ENCODE measurements at regions not wholly inside any gene's neighbourhood (a gene's known extent, or its start where the extent isn't known, plus 50 kb on each side); places are given as distances from the start of the nearest gene placed in this dataset.

DNA sequence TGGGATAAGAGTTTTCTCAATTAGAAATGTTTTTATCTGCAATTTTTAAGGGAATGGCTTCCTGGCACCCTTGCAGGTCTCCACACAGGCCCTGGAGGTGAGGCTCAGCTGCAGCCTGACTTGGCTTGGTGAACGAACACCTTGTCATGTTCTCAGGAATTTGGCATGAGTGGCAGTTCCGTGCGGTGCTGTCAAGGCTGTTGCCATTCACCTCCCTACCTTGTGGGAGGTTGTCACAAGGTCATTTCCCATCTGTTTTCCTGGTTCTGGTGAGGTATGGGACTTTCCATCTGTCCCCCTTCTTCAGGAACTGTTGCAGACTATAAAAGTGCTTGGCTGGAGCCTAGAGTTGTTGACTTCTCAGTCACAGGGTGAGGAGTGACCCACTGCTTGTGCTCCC lies 82.9 kb downstream of the ELOVL4 start:
- H3K4me1 ChIP-seq: peaks cover 2% of the 10 kb centered on the region
- ATAC-seq (no peak), DNase-seq (no peak)
- no peak overlapping the region for H3K27ac ChIP-seq
- intact Hi-C loops (cut with DNase I): no loop called here
- no peaks in the 10 kb centered on the region for H3K9me3 ChIP-seq
- H3K4me3 ChIP-seq: no peak overlapping the region
- H3K27me3 ChIP-seq (ENCODE audit: low read depth): no peaks in the 10 kb centered on the region
- TF ChIP-seq, protein P1, sequence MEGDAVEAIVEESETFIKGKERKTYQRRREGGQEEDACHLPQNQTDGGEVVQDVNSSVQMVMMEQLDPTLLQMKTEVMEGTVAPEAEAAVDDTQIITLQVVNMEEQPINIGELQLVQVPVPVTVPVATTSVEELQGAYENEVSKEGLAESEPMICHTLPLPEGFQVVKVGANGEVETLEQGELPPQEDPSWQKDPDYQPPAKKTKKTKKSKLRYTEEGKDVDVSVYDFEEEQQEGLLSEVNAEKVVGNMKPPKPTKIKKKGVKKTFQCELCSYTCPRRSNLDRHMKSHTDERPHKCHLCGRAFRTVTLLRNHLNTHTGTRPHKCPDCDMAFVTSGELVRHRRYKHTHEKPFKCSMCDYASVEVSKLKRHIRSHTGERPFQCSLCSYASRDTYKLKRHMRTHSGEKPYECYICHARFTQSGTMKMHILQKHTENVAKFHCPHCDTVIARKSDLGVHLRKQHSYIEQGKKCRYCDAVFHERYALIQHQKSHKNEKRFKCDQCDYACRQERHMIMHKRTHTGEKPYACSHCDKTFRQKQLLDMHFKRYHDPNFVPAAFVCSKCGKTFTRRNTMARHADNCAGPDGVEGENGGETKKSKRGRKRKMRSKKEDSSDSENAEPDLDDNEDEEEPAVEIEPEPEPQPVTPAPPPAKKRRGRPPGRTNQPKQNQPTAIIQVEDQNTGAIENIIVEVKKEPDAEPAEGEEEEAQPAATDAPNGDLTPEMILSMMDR (IDR thresholded peaks at IDR 0.05): no peak
- no peaks in the 10 kb centered on the region for H3K36me3 ChIP-seq

DNA sequence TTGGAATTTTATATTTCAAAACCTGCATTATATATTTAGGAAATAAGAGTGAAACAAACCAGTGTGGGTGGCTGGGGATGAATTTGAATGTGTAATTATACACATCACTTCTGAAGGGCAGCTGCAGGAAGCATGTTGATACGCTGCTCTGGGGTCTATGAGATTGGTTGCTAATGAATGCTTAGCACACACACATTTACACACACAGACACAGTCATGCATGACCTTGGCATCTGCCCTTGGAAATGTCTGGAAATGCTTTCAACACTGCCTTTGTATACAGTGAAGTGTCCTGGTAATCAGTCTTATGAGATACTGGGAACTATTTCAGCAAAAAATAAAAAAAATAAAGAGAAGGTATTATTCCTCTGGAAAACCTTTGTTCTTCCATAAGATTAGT lies 83.4 kb downstream of the ELOVL4 start:
- intact Hi-C loops (cut with DNase I): no loop called here
- Histone ChIP-seq H3K4me3 (no peak overlapping the region), H3K27me3 (ENCODE audit: low read depth) (no peaks in the 10 kb centered on the region), H3K36me3 (no peaks in the 10 kb centered on the region), H3K4me1 (no peaks in the 10 kb centered on the region), H3K9me3 (no peaks in the 10 kb centered on the region), H3K27ac (no peak overlapping the region)
- TF ChIP-seq, protein P1 (IDR thresholded peaks at IDR 0.05): no peak
- DNase-seq: no peak
- ATAC-seq: no peak

DNA sequence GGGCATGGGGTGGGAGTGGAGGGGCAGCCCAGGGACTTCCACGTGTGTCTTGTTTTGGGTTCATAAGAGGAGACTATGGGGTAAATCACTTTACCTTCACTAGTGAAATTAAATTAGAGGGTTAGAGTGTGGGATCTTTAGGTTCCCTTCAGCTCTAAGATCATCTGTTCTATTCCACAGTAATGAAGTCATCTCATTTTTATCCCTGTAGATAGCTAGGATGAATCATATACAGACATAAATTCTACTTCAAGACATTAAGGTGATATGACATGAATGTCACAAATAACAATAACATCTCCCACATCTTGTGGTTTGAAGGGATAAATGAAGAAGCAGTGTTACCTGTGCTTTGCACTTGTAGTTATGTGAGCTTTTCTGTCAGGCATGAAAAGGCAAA lies 83.8 kb downstream of the ELOVL4 start:
- H3K27ac ChIP-seq: no peak overlapping the region
- intact Hi-C loops (cut with DNase I): no loop called here
- H3K27me3 ChIP-seq (ENCODE audit: low read depth): no peaks in the 10 kb centered on the region
- TF ChIP-seq, protein P1 (IDR thresholded peaks at IDR 0.05): no peak
- H3K4me1 ChIP-seq: no peaks in the 10 kb centered on the region
- H3K9me3 ChIP-seq: no peaks in the 10 kb centered on the region
- no peak overlapping the region for H3K4me3 ChIP-seq
- no peak for ATAC-seq
- DNase-seq: no peak
- H3K36me3 ChIP-seq: no peaks in the 10 kb centered on the region

DNA sequence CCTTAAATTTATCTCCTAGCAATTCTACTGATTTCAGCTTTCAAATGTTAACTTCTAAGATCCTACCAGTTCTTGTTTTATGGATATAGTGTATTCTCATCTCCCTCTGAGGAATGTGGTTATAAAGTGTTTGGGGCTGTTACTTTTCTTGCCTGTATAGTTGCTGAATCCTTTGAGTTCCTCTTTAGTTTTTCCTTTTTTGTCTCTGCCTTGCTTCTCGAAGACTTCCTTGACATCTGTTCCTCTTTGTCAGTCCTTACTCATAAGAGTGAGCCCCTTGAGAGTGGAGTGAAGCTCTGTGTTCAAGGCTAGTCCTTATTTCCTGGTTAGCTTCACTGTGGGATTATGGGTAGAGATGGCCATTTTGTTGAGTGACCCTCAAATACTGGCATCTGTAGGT lies 84.6 kb downstream of the ELOVL4 start:
- intact Hi-C loops (cut with DNase I): no loop called here
- ATAC-seq: no peak
- no peak overlapping the region for H3K4me3 ChIP-seq
- no peaks in the 10 kb centered on the region for H3K4me1 ChIP-seq
- H3K9me3 ChIP-seq: no peaks in the 10 kb centered on the region
- H3K36me3 ChIP-seq: no peaks in the 10 kb centered on the region
- H3K27ac ChIP-seq: no peak overlapping the region
- TF ChIP-seq, protein P1 (IDR thresholded peaks at IDR 0.05): no peak
- no peak for DNase-seq
- no peaks in the 10 kb centered on the region for H3K27me3 ChIP-seq (ENCODE audit: low read depth)

DNA sequence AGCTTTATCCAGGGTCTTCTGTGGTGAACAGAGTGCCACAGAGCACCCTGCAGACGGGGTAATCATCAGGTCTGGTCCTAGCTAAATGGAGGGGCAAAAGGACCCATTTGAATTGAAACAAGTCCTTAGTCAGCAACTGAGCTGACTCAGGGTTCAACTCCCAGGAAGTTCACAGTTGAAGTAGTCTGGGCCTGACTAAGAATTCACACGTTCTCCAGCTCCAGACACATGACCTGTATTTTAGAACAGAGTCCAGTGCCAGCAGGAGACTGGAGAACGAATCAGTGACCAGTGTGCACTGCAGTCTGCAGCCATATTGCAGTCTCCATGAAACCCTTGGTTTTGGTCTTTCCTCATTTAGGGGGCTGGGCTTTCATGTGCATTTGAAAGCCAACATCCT lies 85.2 kb downstream of the ELOVL4 start:
- Histone ChIP-seq H3K27me3 (ENCODE audit: low read depth) (no peaks in the 10 kb centered on the region), H3K9me3 (no peaks in the 10 kb centered on the region), H3K27ac (no peak overlapping the region), H3K4me3 (no peak overlapping the region), H3K36me3 (no peaks in the 10 kb centered on the region), H3K4me1 (no peaks in the 10 kb centered on the region)
- TF ChIP-seq, protein P1 (IDR thresholded peaks at IDR 0.05): no peak
- intact Hi-C loops (cut with DNase I): no loop called here
- DNase-seq (no peak), ATAC-seq (no peak)

DNA sequence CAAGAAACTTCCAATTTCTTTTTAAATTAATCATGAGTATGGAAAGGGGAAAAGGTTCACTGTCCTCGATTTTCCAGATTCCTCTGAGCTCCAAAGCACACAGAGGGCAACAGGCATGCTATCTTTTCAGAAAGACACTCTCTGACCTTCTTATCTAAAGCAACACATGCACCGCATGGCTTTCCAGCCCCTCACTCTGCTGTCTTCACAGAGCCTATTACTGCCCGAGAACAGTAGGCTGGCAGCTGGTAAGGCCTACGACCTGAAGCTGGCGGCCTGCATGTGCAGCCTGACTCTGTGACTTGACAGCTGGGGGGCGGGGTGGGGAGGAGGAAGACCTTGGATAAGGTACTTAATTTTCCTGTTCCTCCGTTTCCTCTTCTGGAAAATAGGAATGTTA lies 86.3 kb downstream of the ELOVL4 start:
- Histone ChIP-seq H3K4me1 (no peaks in the 10 kb centered on the region), H3K36me3 (no peaks in the 10 kb centered on the region), H3K4me3 (no peak overlapping the region), H3K9me3 (no peaks in the 10 kb centered on the region), H3K27ac (no peak overlapping the region), H3K27me3 (ENCODE audit: low read depth) (no peaks in the 10 kb centered on the region)
- no peak for ATAC-seq
- DNase-seq: no peak
- TF ChIP-seq, protein P1 (IDR thresholded peaks at IDR 0.05): no peak
- intact Hi-C loops (cut with DNase I): no loop called here
